ENCODE measurements at regions not wholly inside any gene's neighbourhood (a gene's known extent, or its start where the extent isn't known, plus 50 kb on each side); places are given as distances from the start of the nearest gene placed in this dataset.

GRCh38 chr20:40234593-40234992 is 454.4 kb downstream of the MAFB start:
- no TSS peak for BruUV-seq (replicated peaks)
- CTCF ChIA-PET, result no interaction called here
- no peak overlapping the region for H3K27ac ChIP-seq
- POLR2A ChIA-PET (ENCODE audit: unreplicated experiment), result no interaction called here
- no peaks in the 10 kb centered on the region for H3K79me2 ChIP-seq (ENCODE audit: low read depth)
- intact Hi-C loops (cut with micrococcal nuclease; ENCODE audit: unreplicated experiment), result no loop called here
- no peaks in the 10 kb centered on the region for H3F3A ChIP-seq (ENCODE audit: insufficient read depth, low read depth)
- no peaks in the 10 kb centered on the region for H3K36me3 ChIP-seq (ENCODE audit: low read depth)
- H3K4me2 ChIP-seq, result no peak overlapping the region
- TF ChIP-seq CTCF (conservative IDR thresholded peaks at IDR 0.05) (no peak), EZH2 (IDR thresholded peaks at IDR 0.05; ENCODE audit: low read depth) (no peak)
- H3K27me3 ChIP-seq (ENCODE audit: insufficient read depth, low read depth), result peaks cover 40% of the 10 kb centered on the region
- H4K20me1 ChIP-seq (ENCODE audit: insufficient read depth), result 0 out of 2 replicates have a peak, but pooled peaks cover 6% of the 10 kb centered on the region
- H2AFZ ChIP-seq, result no peak overlapping the region
- no peaks in the 10 kb centered on the region for H3K4me1 ChIP-seq (replicated peaks; ENCODE audit: insufficient read depth)
- DNase-seq, result no peak
- no peak overlapping the region for H3K4me3 ChIP-seq
- no peaks in the 10 kb centered on the region for H3K9me3 ChIP-seq (ENCODE audit: insufficient read depth, low read depth)
- H3K9me2 ChIP-seq (ENCODE audit: insufficient read depth), result no peaks in the 10 kb centered on the region

- POLR2A ChIA-PET (ENCODE audit: unreplicated experiment), result no interaction called here
- Histone ChIP-seq H2AFZ (no peak overlapping the region), H3K4me2 (no peak overlapping the region), H3K27me3 (ENCODE audit: insufficient read depth, low read depth) (peaks cover 31% of the 10 kb centered on the region), H3K9me2 (ENCODE audit: insufficient read depth) (no peaks in the 10 kb centered on the region), H3K79me2 (ENCODE audit: low read depth) (no peaks in the 10 kb centered on the region), H3K4me3 (no peak overlapping the region), H3F3A (ENCODE audit: insufficient read depth, low read depth) (no peaks in the 10 kb centered on the region), H3K27ac (no peak overlapping the region), H3K36me3 (ENCODE audit: low read depth) (no peaks in the 10 kb centered on the region), H4K20me1 (ENCODE audit: insufficient read depth) (0 out of 2 replicates have a peak, but pooled peaks cover 6% of the 10 kb centered on the region), H3K9me3 (ENCODE audit: insufficient read depth, low read depth) (no peaks in the 10 kb centered on the region), H3K4me1 (replicated peaks; ENCODE audit: insufficient read depth) (no peaks in the 10 kb centered on the region)
- intact Hi-C loops (cut with micrococcal nuclease; ENCODE audit: unreplicated experiment), result no loop called here
- DNase-seq, result no peak
- BruUV-seq (replicated peaks), result no TSS peak
- CTCF ChIA-PET, result no interaction called here
- TF ChIP-seq EZH2 (IDR thresholded peaks at IDR 0.05; ENCODE audit: low read depth) (no peak), CTCF (conservative IDR thresholded peaks at IDR 0.05) (no peak)
These were observed 455.6 kb downstream of the MAFB start for GRCh38 chr20:40233406-40233805.

- H3K4me3 ChIP-seq, result no peak overlapping the region
- H3K79me2 ChIP-seq (ENCODE audit: low read depth), result no peaks in the 10 kb centered on the region
- ChIA-PET CTCF (no interaction called here), POLR2A (ENCODE audit: unreplicated experiment) (no interaction called here)
- TF ChIP-seq EZH2 (IDR thresholded peaks at IDR 0.05; ENCODE audit: low read depth), result no peak
- no peak for TF ChIP-seq CTCF (conservative IDR thresholded peaks at IDR 0.05)
- H3K27ac ChIP-seq, result no peak overlapping the region
- BruUV-seq (replicated peaks), result no TSS peak
- no peak overlapping the region for H3K4me2 ChIP-seq
- H3K36me3 ChIP-seq (ENCODE audit: low read depth), result no peaks in the 10 kb centered on the region
- H3K9me3 ChIP-seq (ENCODE audit: insufficient read depth, low read depth), result no peaks in the 10 kb centered on the region
- no peaks in the 10 kb centered on the region for H3K9me2 ChIP-seq (ENCODE audit: insufficient read depth)
- intact Hi-C loops (cut with micrococcal nuclease; ENCODE audit: unreplicated experiment), result no loop called here
- peaks cover 31% of the 10 kb centered on the region for H3K27me3 ChIP-seq (ENCODE audit: insufficient read depth, low read depth)
- DNase-seq, result no peak
- no peaks in the 10 kb centered on the region for H3F3A ChIP-seq (ENCODE audit: insufficient read depth, low read depth)
- 0 out of 2 replicates have a peak, but pooled peaks cover 6% of the 10 kb centered on the region for H4K20me1 ChIP-seq (ENCODE audit: insufficient read depth)
- no peak overlapping the region for H2AFZ ChIP-seq
- no peaks in the 10 kb centered on the region for H3K4me1 ChIP-seq (replicated peaks; ENCODE audit: insufficient read depth)
These were observed 456.3 kb downstream of the MAFB start for GRCh38 chr20:40232756-40233155.
